Peyer's patch (tissue), 4 donors: ENCODE measurements at regions not wholly inside any gene's neighbourhood (a gene's known extent, or its start where the extent isn't known, plus 50 kb on each side); places are given as distances from the start of the nearest gene placed in this dataset.

Experiments used
- POLR2A ChIP-seq, 2 donors: fragments of 450-650 bp; IDR thresholded peaks; one replicate each; pipeline ENCODE4 v1.5.1; 2017; ENCODE audit warnings: antibody characterized with exemption in 2 of 2, mild to moderate bottlenecking in 2 of 2, moderate library complexity in 2 of 2
- TF ChIP-seq, protein P1 (sequence below), 6 experiments: fragments of 450-650 bp in 4 of 6; fragments of 200-600 bp in 2 of 6; sonication (generic) in 1 of 6; IDR thresholded peaks; one replicate each; pipeline ENCODE4 v1.5.1; 2017 to 2019; ENCODE audit warnings: antibody characterized with exemption in 6 of 6, mild to moderate bottlenecking in 3 of 6, moderate library complexity in 1 of 6

DNA sequence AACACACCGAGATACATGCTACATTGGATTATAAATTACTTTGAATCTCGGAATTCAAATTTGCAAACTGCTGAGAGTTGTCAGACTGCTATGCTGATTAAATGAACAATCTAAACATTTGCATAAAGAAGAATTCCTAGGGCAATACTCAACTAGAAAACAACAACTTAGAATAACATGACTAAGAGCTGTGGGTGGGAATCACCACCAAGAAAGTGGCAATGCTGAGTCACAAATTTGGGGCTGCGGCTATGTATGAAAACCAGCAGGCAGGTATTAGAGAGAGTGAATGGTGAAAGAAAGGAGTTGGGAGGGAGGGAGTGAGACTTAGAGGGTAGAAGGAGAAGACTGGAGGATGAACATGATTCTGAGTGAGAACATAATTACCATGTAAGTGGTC lies 559.5 kb downstream of the PIK3C3 start:
- TF ChIP-seq, protein P1, sequence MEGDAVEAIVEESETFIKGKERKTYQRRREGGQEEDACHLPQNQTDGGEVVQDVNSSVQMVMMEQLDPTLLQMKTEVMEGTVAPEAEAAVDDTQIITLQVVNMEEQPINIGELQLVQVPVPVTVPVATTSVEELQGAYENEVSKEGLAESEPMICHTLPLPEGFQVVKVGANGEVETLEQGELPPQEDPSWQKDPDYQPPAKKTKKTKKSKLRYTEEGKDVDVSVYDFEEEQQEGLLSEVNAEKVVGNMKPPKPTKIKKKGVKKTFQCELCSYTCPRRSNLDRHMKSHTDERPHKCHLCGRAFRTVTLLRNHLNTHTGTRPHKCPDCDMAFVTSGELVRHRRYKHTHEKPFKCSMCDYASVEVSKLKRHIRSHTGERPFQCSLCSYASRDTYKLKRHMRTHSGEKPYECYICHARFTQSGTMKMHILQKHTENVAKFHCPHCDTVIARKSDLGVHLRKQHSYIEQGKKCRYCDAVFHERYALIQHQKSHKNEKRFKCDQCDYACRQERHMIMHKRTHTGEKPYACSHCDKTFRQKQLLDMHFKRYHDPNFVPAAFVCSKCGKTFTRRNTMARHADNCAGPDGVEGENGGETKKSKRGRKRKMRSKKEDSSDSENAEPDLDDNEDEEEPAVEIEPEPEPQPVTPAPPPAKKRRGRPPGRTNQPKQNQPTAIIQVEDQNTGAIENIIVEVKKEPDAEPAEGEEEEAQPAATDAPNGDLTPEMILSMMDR (IDR thresholded peaks at IDR 0.05), result no peak
- TF ChIP-seq POLR2A (IDR thresholded peaks at IDR 0.05), result no peak
